ENCODE measurements at regions not wholly inside any gene's neighbourhood (a gene's known extent, or its start where the extent isn't known, plus 50 kb on each side); places are given as distances from the start of the nearest gene placed in this dataset.

DNA sequence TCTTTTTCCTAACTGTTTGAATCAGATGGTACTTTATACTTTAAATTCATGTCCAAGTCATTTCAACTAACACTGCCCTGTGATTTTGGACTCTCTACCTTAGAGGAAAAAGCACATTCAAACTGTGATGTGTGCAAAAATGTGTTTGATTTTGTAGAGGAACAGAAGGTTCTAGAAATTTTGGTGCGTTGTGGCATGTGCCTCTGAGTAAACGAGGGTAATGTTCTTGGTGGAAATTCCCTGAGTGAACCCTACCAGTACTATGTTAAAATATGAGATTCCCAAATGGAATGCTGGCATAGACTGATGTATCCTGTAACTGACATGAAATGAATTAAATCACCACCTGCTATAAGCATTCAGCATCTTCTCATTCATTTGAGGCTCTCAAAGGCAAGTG, 901.9 kb upstream of the KLHL29 start:
- Histone ChIP-seq H3K4me1 (ENCODE audit: insufficient read depth, low read length) (no peaks in the 10 kb centered on the region), H3K27me3 (ENCODE audit: control insufficient read depth in 1 of 2, insufficient read depth in 2 of 2, low read length in 2 of 2) (no peaks in the 10 kb centered on the region), H3K36me3 (ENCODE audit: insufficient read depth, low read length) (no peaks in the 10 kb centered on the region), H3K27ac (ENCODE audit: low read depth, low read length) (no peak overlapping the region), H3K4me3 (ENCODE audit: low read depth in 1 of 2, low read length in 2 of 2) (no peak overlapping the region), H3K9me3 (ENCODE audit: low read length) (no peaks in the 10 kb centered on the region), H3K9ac (ENCODE audit: low read length) (no peak overlapping the region)

DNA sequence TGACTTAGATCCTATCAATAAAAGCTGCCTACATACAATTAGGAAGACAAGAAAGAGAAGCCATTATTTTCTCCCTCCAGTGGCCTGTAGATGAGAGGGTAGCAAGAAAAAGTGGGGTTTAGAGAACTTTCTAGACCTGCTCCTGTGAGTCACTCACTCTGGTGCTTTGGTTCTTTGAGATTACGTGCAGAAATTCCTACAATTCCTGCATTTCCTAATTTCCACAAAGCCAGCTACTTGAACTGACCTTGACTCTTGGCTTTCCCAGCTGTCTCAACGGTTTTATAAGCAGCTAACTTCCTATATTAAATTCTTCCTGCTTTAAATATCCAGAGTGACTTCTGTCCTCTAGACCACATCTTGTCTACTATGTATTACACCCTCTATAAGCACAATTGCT, 899.5 kb upstream of the KLHL29 start:
- H3K27ac ChIP-seq (ENCODE audit: low read depth, low read length), result no peak overlapping the region
- no peaks in the 10 kb centered on the region for H3K9me3 ChIP-seq (ENCODE audit: low read length)
- H3K4me3 ChIP-seq (ENCODE audit: low read depth in 1 of 2, low read length in 2 of 2), result no peak overlapping the region
- no peaks in the 10 kb centered on the region for H3K27me3 ChIP-seq (ENCODE audit: control insufficient read depth in 1 of 2, insufficient read depth in 2 of 2, low read length in 2 of 2)
- H3K36me3 ChIP-seq (ENCODE audit: insufficient read depth, low read length), result no peaks in the 10 kb centered on the region
- no peak overlapping the region for H3K9ac ChIP-seq (ENCODE audit: low read length)
- H3K4me1 ChIP-seq (ENCODE audit: insufficient read depth, low read length), result no peaks in the 10 kb centered on the region

DNA sequence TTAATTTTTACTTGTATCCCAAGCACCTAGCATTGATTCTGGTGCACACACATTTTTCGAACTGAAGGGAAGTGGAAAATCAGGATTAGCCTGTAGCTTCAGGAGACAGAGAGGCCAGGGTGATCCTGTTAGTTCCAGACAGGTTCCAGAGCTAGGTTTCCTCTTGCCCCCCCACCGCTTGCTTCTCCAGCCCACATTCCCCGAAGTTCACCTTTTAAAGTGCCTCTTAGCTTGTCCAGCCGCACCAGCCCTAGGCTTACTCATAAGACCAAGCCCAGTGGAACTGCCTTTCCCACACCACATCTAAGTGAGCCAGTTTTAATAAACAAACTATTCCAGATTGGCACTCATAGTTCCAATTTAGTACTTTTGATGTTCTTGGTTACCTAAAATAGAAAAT, 898.6 kb upstream of the KLHL29 start:
- no peaks in the 10 kb centered on the region for H3K9me3 ChIP-seq (ENCODE audit: low read length)
- H3K4me3 ChIP-seq (ENCODE audit: low read depth in 1 of 2, low read length in 2 of 2), result no peak overlapping the region
- H3K27me3 ChIP-seq (ENCODE audit: control insufficient read depth in 1 of 2, insufficient read depth in 2 of 2, low read length in 2 of 2), result no peaks in the 10 kb centered on the region
- no peaks in the 10 kb centered on the region for H3K36me3 ChIP-seq (ENCODE audit: insufficient read depth, low read length)
- H3K27ac ChIP-seq (ENCODE audit: low read depth, low read length), result no peak overlapping the region
- peaks cover 6% of the 10 kb centered on the region for H3K4me1 ChIP-seq (ENCODE audit: insufficient read depth, low read length)
- H3K9ac ChIP-seq (ENCODE audit: low read length), result no peak overlapping the region

DNA sequence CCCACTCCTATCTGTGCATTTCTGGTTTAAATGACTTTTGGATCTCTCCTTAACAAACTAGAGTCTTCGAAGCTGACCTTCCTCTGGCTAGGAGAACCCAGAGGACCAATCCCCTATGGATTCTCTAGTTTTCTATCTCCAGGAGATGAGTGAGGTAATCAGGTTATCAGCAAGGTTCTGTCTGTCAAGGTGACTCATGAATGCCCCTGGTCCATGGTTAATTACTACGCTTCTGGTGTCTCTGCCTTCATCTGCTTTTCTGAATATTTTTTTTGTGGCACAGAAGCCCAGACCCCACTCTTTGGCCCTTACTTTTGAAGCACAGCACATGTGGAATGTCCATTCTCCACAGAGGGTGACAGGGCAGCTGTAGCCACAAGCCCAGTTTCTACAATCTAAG, 897.9 kb upstream of the KLHL29 start:
- H3K27me3 ChIP-seq (ENCODE audit: control insufficient read depth in 1 of 2, insufficient read depth in 2 of 2, low read length in 2 of 2), result no peaks in the 10 kb centered on the region
- no peaks in the 10 kb centered on the region for H3K36me3 ChIP-seq (ENCODE audit: insufficient read depth, low read length)
- no peak overlapping the region for H3K4me3 ChIP-seq (ENCODE audit: low read depth in 1 of 2, low read length in 2 of 2)
- H3K9me3 ChIP-seq (ENCODE audit: low read length), result no peaks in the 10 kb centered on the region
- peaks cover 6% of the 10 kb centered on the region for H3K4me1 ChIP-seq (ENCODE audit: insufficient read depth, low read length)
- no peak overlapping the region for H3K27ac ChIP-seq (ENCODE audit: low read depth, low read length)
- H3K9ac ChIP-seq (ENCODE audit: low read length), result no peak overlapping the region

DNA sequence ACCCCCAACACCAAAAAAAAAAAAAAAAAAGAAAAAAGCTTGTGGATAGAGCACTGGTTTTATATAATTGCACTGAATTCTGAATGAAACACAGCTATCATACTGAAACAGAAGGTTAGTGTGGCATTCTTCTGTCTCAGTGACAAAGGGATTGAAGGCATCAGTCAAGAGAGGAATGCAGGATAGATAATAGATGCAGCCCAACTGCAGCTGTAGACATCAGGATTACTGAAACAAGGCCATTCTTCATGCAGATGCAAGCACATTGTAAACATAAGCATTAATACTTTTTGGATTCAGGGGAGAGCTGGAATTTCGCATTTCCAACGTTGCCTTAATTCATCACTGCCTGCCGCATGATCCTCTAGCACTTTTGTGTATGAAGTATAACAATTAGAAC, 897.4 kb upstream of the KLHL29 start:
- Histone ChIP-seq H3K4me1 (ENCODE audit: insufficient read depth, low read length) (peaks cover 6% of the 10 kb centered on the region), H3K27ac (ENCODE audit: low read depth, low read length) (no peak overlapping the region), H3K9ac (ENCODE audit: low read length) (no peak overlapping the region), H3K9me3 (ENCODE audit: low read length) (no peaks in the 10 kb centered on the region), H3K4me3 (ENCODE audit: low read depth in 1 of 2, low read length in 2 of 2) (no peak overlapping the region), H3K27me3 (ENCODE audit: control insufficient read depth in 1 of 2, insufficient read depth in 2 of 2, low read length in 2 of 2) (no peaks in the 10 kb centered on the region), H3K36me3 (ENCODE audit: insufficient read depth, low read length) (no peaks in the 10 kb centered on the region)

DNA sequence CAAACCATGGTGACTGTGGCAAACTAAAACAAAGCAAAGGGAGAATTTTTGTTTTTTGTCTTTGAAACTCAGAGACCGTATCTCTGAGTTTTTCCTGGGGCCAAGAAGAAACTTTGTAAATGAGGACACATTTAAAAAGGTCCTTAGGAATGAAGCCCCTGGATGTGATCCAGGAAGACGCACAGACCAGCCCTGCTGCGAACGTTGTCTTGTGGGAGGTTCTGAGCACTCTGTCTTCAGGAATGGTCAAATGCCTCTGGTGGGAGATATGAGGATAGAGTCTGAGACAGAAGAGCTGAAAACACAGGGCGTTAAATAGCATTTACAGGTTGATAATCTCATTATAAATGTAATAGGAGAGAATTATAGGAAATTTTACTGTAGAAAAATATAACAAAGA, 893.5 kb upstream of the KLHL29 start:
- no peaks in the 10 kb centered on the region for H3K9me3 ChIP-seq (ENCODE audit: low read length)
- no peaks in the 10 kb centered on the region for H3K27me3 ChIP-seq (ENCODE audit: control insufficient read depth in 1 of 2, insufficient read depth in 2 of 2, low read length in 2 of 2)
- no peak overlapping the region for H3K4me3 ChIP-seq (ENCODE audit: low read depth in 1 of 2, low read length in 2 of 2)
- no peak overlapping the region for H3K27ac ChIP-seq (ENCODE audit: low read depth, low read length)
- H3K4me1 ChIP-seq (ENCODE audit: insufficient read depth, low read length), result peaks cover 21% of the 10 kb centered on the region
- no peak overlapping the region for H3K9ac ChIP-seq (ENCODE audit: low read length)
- H3K36me3 ChIP-seq (ENCODE audit: insufficient read depth, low read length), result no peaks in the 10 kb centered on the region

DNA sequence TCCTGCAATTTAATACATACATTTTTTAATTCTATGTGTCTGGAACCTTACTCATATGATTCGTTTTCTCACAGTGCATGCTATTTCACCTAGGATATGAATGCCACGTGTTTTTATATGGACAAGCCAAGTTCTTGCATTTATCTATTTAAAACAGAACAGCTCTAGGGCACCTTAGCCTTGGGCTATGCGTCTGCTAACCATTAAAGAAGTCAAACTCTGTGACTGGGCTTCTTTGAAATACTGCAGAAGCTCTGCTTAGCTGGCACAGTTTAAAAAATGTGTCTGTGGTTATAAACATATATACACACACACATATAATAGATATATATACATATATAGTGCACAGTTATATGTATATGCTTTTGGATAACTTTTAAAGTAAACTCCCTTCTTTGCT, 890.8 kb upstream of the KLHL29 start:
- Histone ChIP-seq H3K27ac (ENCODE audit: low read depth, low read length) (no peak overlapping the region), H3K9ac (ENCODE audit: low read length) (no peak overlapping the region), H3K36me3 (ENCODE audit: insufficient read depth, low read length) (no peaks in the 10 kb centered on the region), H3K9me3 (ENCODE audit: low read length) (no peaks in the 10 kb centered on the region), H3K4me3 (ENCODE audit: low read depth in 1 of 2, low read length in 2 of 2) (no peak overlapping the region), H3K4me1 (ENCODE audit: insufficient read depth, low read length) (peaks cover 21% of the 10 kb centered on the region), H3K27me3 (ENCODE audit: control insufficient read depth in 1 of 2, insufficient read depth in 2 of 2, low read length in 2 of 2) (no peaks in the 10 kb centered on the region)

DNA sequence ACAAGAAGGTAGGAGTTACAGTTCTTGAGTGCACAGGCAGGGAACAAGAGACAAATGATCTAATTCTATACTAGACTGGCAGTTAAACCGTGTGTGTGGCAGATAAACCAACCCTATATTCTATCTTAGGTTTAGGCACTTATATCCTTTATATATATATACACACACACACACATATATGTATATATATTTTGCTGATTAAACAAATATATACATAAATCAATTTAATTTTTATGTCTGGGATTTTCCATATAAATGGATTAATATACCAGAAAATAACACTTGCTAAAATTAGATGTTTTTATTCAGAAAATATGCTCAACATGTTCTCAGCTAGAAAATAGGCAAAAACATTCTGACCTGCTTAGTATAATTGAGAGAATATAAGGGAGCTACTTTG, 887.9 kb upstream of the KLHL29 start:
- Histone ChIP-seq H3K9ac (ENCODE audit: low read length) (no peak overlapping the region), H3K4me1 (ENCODE audit: insufficient read depth, low read length) (peaks cover 15% of the 10 kb centered on the region), H3K4me3 (ENCODE audit: low read depth in 1 of 2, low read length in 2 of 2) (no peak overlapping the region), H3K9me3 (ENCODE audit: low read length) (no peaks in the 10 kb centered on the region), H3K27ac (ENCODE audit: low read depth, low read length) (no peak overlapping the region), H3K36me3 (ENCODE audit: insufficient read depth, low read length) (no peaks in the 10 kb centered on the region), H3K27me3 (ENCODE audit: control insufficient read depth in 1 of 2, insufficient read depth in 2 of 2, low read length in 2 of 2) (no peaks in the 10 kb centered on the region)

DNA sequence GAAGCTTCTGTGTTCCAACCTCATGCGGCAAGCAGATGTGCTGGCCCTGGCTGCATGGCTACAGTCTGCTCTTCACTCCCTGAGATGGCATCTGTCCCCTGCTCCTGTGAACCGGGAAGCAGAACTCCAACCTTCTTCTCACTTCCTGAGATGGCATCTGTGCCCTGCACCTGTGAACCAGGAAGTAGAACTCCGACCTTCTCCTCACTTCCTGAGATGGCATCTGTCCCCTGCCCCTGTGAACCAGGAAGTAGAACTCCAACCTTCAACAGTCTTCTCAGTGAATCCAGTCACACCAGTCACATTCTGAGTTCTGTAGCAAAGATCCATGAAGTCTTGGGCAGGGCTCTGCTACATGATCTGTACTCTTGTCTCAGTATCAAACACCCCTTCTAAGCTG, 887.2 kb upstream of the KLHL29 start:
- Histone ChIP-seq H3K9ac (ENCODE audit: low read length) (no peak overlapping the region), H3K4me1 (ENCODE audit: insufficient read depth, low read length) (peaks cover 13% of the 10 kb centered on the region), H3K27ac (ENCODE audit: low read depth, low read length) (no peak overlapping the region), H3K4me3 (ENCODE audit: low read depth in 1 of 2, low read length in 2 of 2) (no peak overlapping the region), H3K36me3 (ENCODE audit: insufficient read depth, low read length) (no peaks in the 10 kb centered on the region), H3K9me3 (ENCODE audit: low read length) (no peaks in the 10 kb centered on the region), H3K27me3 (ENCODE audit: control insufficient read depth in 1 of 2, insufficient read depth in 2 of 2, low read length in 2 of 2) (no peaks in the 10 kb centered on the region)

DNA sequence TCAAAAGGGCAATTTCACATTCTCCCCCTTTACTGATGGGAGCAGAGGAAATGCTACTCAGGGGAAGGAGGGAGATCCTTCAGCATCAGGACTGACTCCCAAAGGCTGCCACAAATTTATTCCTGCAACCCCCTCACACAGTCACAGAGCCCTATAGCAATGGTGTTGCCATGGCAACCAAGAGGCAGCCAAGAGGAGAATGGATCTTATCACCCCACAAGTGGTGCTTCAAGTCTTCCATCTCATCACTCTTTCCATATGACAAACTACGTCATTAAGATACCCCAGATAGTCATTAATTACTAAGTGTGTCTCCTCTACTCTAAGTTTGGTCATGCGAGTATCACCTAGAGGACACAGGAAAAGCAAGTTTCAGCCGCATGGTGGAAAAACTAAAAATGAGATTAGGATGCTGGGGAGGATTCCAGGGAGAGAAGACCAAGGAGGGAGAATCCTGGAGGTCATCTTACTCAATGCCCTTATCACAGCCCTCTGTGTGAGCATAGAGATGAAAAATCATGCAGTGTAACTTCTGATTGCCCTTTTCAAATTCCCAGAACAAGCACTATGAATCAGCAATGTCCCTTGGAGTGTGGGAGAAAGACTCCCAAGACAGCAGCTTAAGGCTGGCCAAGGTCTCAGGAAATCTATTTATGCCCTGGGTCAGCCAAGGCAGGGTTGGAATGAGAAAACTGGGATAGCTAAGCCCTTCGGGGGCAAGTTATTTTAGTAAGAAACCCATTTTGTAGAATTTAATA, 885.7 kb upstream of the KLHL29 start:
- Histone ChIP-seq H3K27ac (ENCODE audit: low read depth, low read length) (no peak overlapping the region), H3K4me1 (ENCODE audit: insufficient read depth, low read length) (no peaks in the 10 kb centered on the region), H3K27me3 (ENCODE audit: control insufficient read depth in 1 of 2, insufficient read depth in 2 of 2, low read length in 2 of 2) (no peaks in the 10 kb centered on the region), H3K9me3 (ENCODE audit: low read length) (no peaks in the 10 kb centered on the region), H3K36me3 (ENCODE audit: insufficient read depth, low read length) (no peaks in the 10 kb centered on the region), H3K9ac (ENCODE audit: low read length) (no peak overlapping the region), H3K4me3 (ENCODE audit: low read depth in 1 of 2, low read length in 2 of 2) (no peak overlapping the region)

DNA sequence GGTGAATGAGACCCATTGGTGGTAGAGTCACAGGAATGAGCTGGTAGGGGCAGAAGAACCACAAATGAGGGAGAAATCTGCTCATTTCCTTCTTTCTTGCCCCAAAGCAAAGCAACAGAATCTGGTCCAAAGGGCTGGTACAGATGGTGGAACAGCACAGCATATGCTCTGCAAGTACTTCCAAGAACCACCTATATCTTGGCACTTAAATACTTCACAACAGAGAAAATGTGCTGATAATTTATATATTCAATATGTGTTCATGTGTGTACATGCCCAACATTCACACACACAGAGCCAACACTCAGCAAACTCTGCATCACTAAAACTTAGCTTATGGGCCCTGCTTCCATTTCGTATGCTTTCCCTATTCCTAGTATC, 884.4 kb upstream of the KLHL29 start:
- Histone ChIP-seq H3K27me3 (ENCODE audit: control insufficient read depth in 1 of 2, insufficient read depth in 2 of 2, low read length in 2 of 2) (no peaks in the 10 kb centered on the region), H3K27ac (ENCODE audit: low read depth, low read length) (no peak overlapping the region), H3K36me3 (ENCODE audit: insufficient read depth, low read length) (no peaks in the 10 kb centered on the region)

DNA sequence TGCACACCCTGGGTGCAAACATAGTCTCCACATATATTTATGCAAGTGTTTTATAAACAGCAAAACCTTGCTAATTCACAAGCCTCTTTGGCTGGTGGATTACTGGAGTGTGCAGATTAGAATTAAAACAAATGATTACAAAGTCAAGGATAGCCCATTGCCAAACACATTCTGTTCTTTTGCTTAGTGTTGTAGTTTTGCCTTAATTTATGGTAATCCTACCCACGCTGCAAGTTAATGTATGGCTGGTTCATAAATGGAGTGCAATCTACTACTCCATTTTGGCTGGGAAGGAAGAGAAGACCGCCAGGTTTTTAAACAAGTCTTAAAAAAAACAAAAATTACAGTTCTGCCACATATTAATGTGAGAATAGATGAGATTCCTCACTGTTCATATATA, 883.1 kb upstream of the KLHL29 start:
- no peaks in the 10 kb centered on the region for H3K27me3 ChIP-seq (ENCODE audit: control insufficient read depth in 1 of 2, insufficient read depth in 2 of 2, low read length in 2 of 2)
- no peaks in the 10 kb centered on the region for H3K4me1 ChIP-seq (ENCODE audit: insufficient read depth, low read length)
- H3K36me3 ChIP-seq (ENCODE audit: insufficient read depth, low read length), result no peaks in the 10 kb centered on the region
- H3K9ac ChIP-seq (ENCODE audit: low read length), result no peak overlapping the region
- no peak overlapping the region for H3K27ac ChIP-seq (ENCODE audit: low read depth, low read length)
- H3K4me3 ChIP-seq (ENCODE audit: low read depth in 1 of 2, low read length in 2 of 2), result no peak overlapping the region
- no peaks in the 10 kb centered on the region for H3K9me3 ChIP-seq (ENCODE audit: low read length)

More for the DNA sequence above, 884.4 kb upstream of the KLHL29 start:
- Histone ChIP-seq H3K9me3 (ENCODE audit: low read length) (no peaks in the 10 kb centered on the region), H3K9ac (ENCODE audit: low read length) (no peak overlapping the region), H3K4me3 (ENCODE audit: low read depth in 1 of 2, low read length in 2 of 2) (no peak overlapping the region), H3K4me1 (ENCODE audit: insufficient read depth, low read length) (no peaks in the 10 kb centered on the region)
